GM20431 (cell line): ENCODE measurements at regions not wholly inside any gene's neighbourhood (a gene's known extent, or its start where the extent isn't known, plus 50 kb on each side); places are given as distances from the start of the nearest gene placed in this dataset.

Experiments used
- in situ Hi-C: fragments of 300-500 bp; cut with MseI, MboI; formaldehyde crosslinking; loops from one replicate; pipeline ENCODE4 v1.15.0; 2020; ENCODE audit warnings: low sequenced_read_pairs; ENCODE audit not compliant: unreplicated experiment

- in situ Hi-C loops, result no loop called here
Measured at GRCh38 chr5:163995206-163995605, 489.8 kb downstream of the MAT2B start.

- in situ Hi-C loops, result no loop called here
Measured at GRCh38 chr5:163997965-163998364, 492.5 kb downstream of the MAT2B start.

- in situ Hi-C loops, result loop anchor here (25.0 kb wide), 2 partner anchors 487 to 1212 kb away; no protein-coding TSS in a partner anchor
Measured at GRCh38 chr5:164000241-164000640, 494.8 kb downstream of the MAT2B start.

GRCh38 chr5:164000819-164001218 lies 495.4 kb downstream of the MAT2B start:
- in situ Hi-C loops, result loop anchor here (25.0 kb wide), 2 partner anchors 486 to 1211 kb away; no protein-coding TSS in a partner anchor

- in situ Hi-C loops, result loop anchor here (25.0 kb wide), 2 partner anchors 485 to 1210 kb away; no protein-coding TSS in a partner anchor
Measured at GRCh38 chr5:164002214-164002613, 496.8 kb downstream of the MAT2B start.

GRCh38 chr5:164002628-164003027 lies 497.2 kb downstream of the MAT2B start:
- in situ Hi-C loops, result loop anchor here (25.0 kb wide), 2 partner anchors 485 to 1210 kb away; no protein-coding TSS in a partner anchor

GRCh38 chr5:164005071-164005470 lies 499.7 kb downstream of the MAT2B start:
- in situ Hi-C loops, result loop anchor here (25.0 kb wide), 2 partner anchors 482 to 1207 kb away; no protein-coding TSS in a partner anchor

- in situ Hi-C loops, result loop anchor here (25.0 kb wide), 2 partner anchors 480 to 1205 kb away; no protein-coding TSS in a partner anchor
Measured at GRCh38 chr5:164007064-164007463, 501.6 kb downstream of the MAT2B start.

GRCh38 chr5:164009621-164010020 lies 504.2 kb downstream of the MAT2B start:
- in situ Hi-C loops, result loop anchor here (25.0 kb wide), 2 partner anchors 478 to 1203 kb away; no protein-coding TSS in a partner anchor

- in situ Hi-C loops, result loop anchor here (25.0 kb wide), 2 partner anchors 476 to 1201 kb away; no protein-coding TSS in a partner anchor
Measured at GRCh38 chr5:164010900-164011299, 505.5 kb downstream of the MAT2B start.

GRCh38 chr5:164012371-164012770 lies 507.0 kb downstream of the MAT2B start:
- in situ Hi-C loops, result loop anchor here (25.0 kb wide), 2 partner anchors 475 to 1200 kb away; no protein-coding TSS in a partner anchor

- in situ Hi-C loops, result loop anchor here (25.0 kb wide), 2 partner anchors 474 to 1199 kb away; no protein-coding TSS in a partner anchor
Measured at GRCh38 chr5:164013077-164013670, 507.8 kb downstream of the MAT2B start.

GRCh38 chr5:164020116-164020515 lies 514.7 kb downstream of the MAT2B start:
- in situ Hi-C loops, result loop anchor here (25.0 kb wide), 2 partner anchors 467 to 1192 kb away; no protein-coding TSS in a partner anchor

- in situ Hi-C loops, result no loop called here
Measured at GRCh38 chr5:164027738-164028137, 522.3 kb downstream of the MAT2B start.

GRCh38 chr5:164038128-164038783 lies 532.8 kb downstream of the MAT2B start:
- in situ Hi-C loops, result no loop called here

GRCh38 chr5:164041105-164041504 lies 535.7 kb downstream of the MAT2B start:
- in situ Hi-C loops, result no loop called here

GRCh38 chr5:164048359-164048926 lies 543.0 kb downstream of the MAT2B start:
- in situ Hi-C loops, result no loop called here

- in situ Hi-C loops, result no loop called here
Measured at GRCh38 chr5:164051745-164052144, 546.3 kb downstream of the MAT2B start.

- in situ Hi-C loops, result no loop called here
Measured at GRCh38 chr5:164052536-164053093, 547.2 kb downstream of the MAT2B start.

GRCh38 chr5:164053123-164053522 lies 547.7 kb downstream of the MAT2B start:
- in situ Hi-C loops, result no loop called here
